Activated naive CD4-positive, alpha-beta T cell treated with anti-CD3 and anti-CD28 coated beads for 36 hours (primary cell): ENCODE measurements at regions not wholly inside any gene's neighbourhood (a gene's known extent, or its start where the extent isn't known, plus 50 kb on each side); places are given as distances from the start of the nearest gene placed in this dataset.
"Not testable (repeated sequence)": the region's sequence is repeated elsewhere in the genome, so short reads cannot be mapped to it uniquely, and the experiment has no call there.

ENCODE experiments used
- CTCF ChIA-PET: fragments of 350-600 bp; sonication (Branson Sonifier 250); formaldehyde crosslinking; loops from one replicate; lab custom pipeline; 2021; ENCODE audit warnings: antibody characterized with exemption; lab: Charles Lee
- DNase-seq: peaks from one replicate; pipeline ENCODE4 v3.0.0-alpha.2; 2020
- H3K27ac Mint-ChIP-seq: one replicate; pipeline ENCODE4 v1.8.0; 2021; ENCODE audit warnings: mild to moderate bottlenecking, mixed read lengths
- H3K27me3 Mint-ChIP-seq: one replicate; pipeline ENCODE4 v1.8.0; 2021; ENCODE audit warnings: low read depth, mixed read lengths
- H3K36me3 Mint-ChIP-seq: one replicate; pipeline ENCODE4 v1.8.0; 2021; ENCODE audit warnings: low read depth, mixed read lengths
- H3K4me1 Mint-ChIP-seq: one replicate; pipeline ENCODE4 v1.8.0; 2021; ENCODE audit warnings: low read depth, mixed read lengths
- H3K4me3 Mint-ChIP-seq: one replicate; pipeline ENCODE4 v1.8.0; 2021; ENCODE audit warnings: mild to moderate bottlenecking, moderate library complexity, mixed read lengths
- H3K9me3 Mint-ChIP-seq: one replicate; pipeline ENCODE4 v1.8.0; 2021; ENCODE audit warnings: mixed read lengths
- intact Hi-C: fragments of 100-400 bp; cut with micrococcal nuclease; formaldehyde crosslinking; loops from one replicate; pipeline ENCODE4 v1.15.1; 2023

DNA sequence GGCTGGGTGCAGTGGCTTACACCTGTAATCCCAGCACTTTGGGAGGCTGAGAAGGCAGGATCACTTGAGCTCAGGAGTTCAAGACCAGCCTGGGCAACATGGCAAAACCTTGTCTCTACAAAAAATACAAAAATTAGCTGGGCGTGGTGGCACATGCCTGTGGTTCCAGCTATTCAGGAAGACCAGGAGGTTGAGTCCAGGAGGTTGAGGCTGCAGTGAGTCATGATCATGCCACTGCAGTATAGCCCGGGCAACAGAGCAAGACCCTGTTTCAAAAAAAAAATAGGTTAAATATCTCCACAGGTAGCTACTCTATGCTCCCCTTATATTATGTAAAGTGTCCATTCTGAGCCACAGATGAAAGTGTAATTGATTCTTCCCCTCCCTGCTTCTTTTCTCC is 89.3 kb upstream of the MYO3A start:
- H3K27ac Mint-ChIP-seq, H3K4me3 Mint-ChIP-seq, H3K27me3 Mint-ChIP-seq, H3K4me1 Mint-ChIP-seq, DNase-seq, H3K9me3 Mint-ChIP-seq, H3K36me3 Mint-ChIP-seq, intact Hi-C loops: not testable (repeated sequence)
- CTCF ChIA-PET = interaction anchor here (0.6 kb wide), 1 partner anchor 14 kb away, joined by 3 read pairs; no protein-coding TSS in a partner anchor

- Mint-ChIP-seq H3K9me3 (peaks cover 2% of the 10 kb centered on the region), H3K27ac (no peak overlapping the region), H3K4me3 (no peak overlapping the region), H3K36me3 (no peaks in the 10 kb centered on the region), H3K27me3 (peaks cover 14% of the 10 kb centered on the region), H3K4me1 (no peaks in the 10 kb centered on the region)
- CTCF ChIA-PET = no interaction called here
- DNase-seq = no peak
- intact Hi-C loops = no loop called here
These were observed 84.8 kb upstream of the MYO3A start for GRCh38 chr10:25849268-25849667.

GRCh38 chr10:25849988-25850387 is 84.0 kb upstream of the MYO3A start:
- H3K4me3 Mint-ChIP-seq = no peak overlapping the region
- no peaks in the 10 kb centered on the region for H3K4me1 Mint-ChIP-seq
- intact Hi-C loops = no loop called here
- DNase-seq = no peak
- H3K27me3 Mint-ChIP-seq = peaks cover 14% of the 10 kb centered on the region
- H3K27ac Mint-ChIP-seq = no peak overlapping the region
- peaks cover 2% of the 10 kb centered on the region for H3K9me3 Mint-ChIP-seq
- H3K36me3 Mint-ChIP-seq = no peaks in the 10 kb centered on the region
- CTCF ChIA-PET = no interaction called here

- no peak for DNase-seq
- H3K9me3 Mint-ChIP-seq = peaks cover 2% of the 10 kb centered on the region
These were observed 82.5 kb upstream of the MYO3A start for GRCh38 chr10:25851548-25851947.

GRCh38 chr10:25852364-25852941 is 81.6 kb upstream of the MYO3A start:
- Mint-ChIP-seq H3K27ac (no peak overlapping the region), H3K4me1 (no peaks in the 10 kb centered on the region), H3K27me3 (peaks cover 18% of the 10 kb centered on the region), H3K9me3 (peaks cover 2% of the 10 kb centered on the region), H3K36me3 (no peaks in the 10 kb centered on the region), H3K4me3 (no peak overlapping the region)
- no peak for DNase-seq
- intact Hi-C loops = no loop called here
- CTCF ChIA-PET = interaction anchor here (2.1 kb wide), 1 partner anchor 23 kb away, joined by 6 read pairs; no protein-coding TSS in a partner anchor

More at GRCh38 chr10:25851548-25851947, 82.5 kb upstream of the MYO3A start:
- Mint-ChIP-seq H3K27ac (no peak overlapping the region), H3K4me1 (no peaks in the 10 kb centered on the region), H3K4me3 (no peak overlapping the region), H3K36me3 (no peaks in the 10 kb centered on the region), H3K27me3 (peaks cover 18% of the 10 kb centered on the region)
- intact Hi-C loops = no loop called here
- CTCF ChIA-PET = interaction anchor here (2.1 kb wide), 1 partner anchor 24 kb away, joined by 6 read pairs; no protein-coding TSS in a partner anchor

GRCh38 chr10:25858076-25858475 is 76.0 kb upstream of the MYO3A start:
- no peaks in the 10 kb centered on the region for H3K9me3 Mint-ChIP-seq
- no peak for DNase-seq
- H3K4me3 Mint-ChIP-seq = no peak overlapping the region
- peaks cover 6% of the 10 kb centered on the region for H3K27me3 Mint-ChIP-seq
- H3K36me3 Mint-ChIP-seq = no peaks in the 10 kb centered on the region
- no peaks in the 10 kb centered on the region for H3K4me1 Mint-ChIP-seq
- CTCF ChIA-PET = no interaction called here
- intact Hi-C loops = no loop called here
- no peak overlapping the region for H3K27ac Mint-ChIP-seq

- Mint-ChIP-seq H3K27ac (no peak overlapping the region), H3K4me3 (no peak overlapping the region), H3K4me1 (no peaks in the 10 kb centered on the region), H3K9me3 (peaks cover 3% of the 10 kb centered on the region), H3K36me3 (no peaks in the 10 kb centered on the region), H3K27me3 (peaks cover 3% of the 10 kb centered on the region)
- no peak for DNase-seq
- intact Hi-C loops = no loop called here
- CTCF ChIA-PET = interaction anchor here (1.3 kb wide), 1 partner anchor 10 kb away, joined by 3 read pairs; no protein-coding TSS in a partner anchor
These were observed 68.8 kb upstream of the MYO3A start for GRCh38 chr10:25865267-25865666.

GRCh38 chr10:25867321-25867720 is 66.7 kb upstream of the MYO3A start:
- H3K4me3 Mint-ChIP-seq = no peak overlapping the region
- H3K27me3 Mint-ChIP-seq = peaks cover 3% of the 10 kb centered on the region
- no peak for DNase-seq
- no peaks in the 10 kb centered on the region for H3K4me1 Mint-ChIP-seq
- no peak overlapping the region for H3K27ac Mint-ChIP-seq
- CTCF ChIA-PET = interaction anchor here (1.4 kb wide), 1 partner anchor 8 kb away, joined by 4 read pairs; no protein-coding TSS in a partner anchor
- H3K36me3 Mint-ChIP-seq = no peaks in the 10 kb centered on the region
- intact Hi-C loops = no loop called here
- H3K9me3 Mint-ChIP-seq = peaks cover 6% of the 10 kb centered on the region

GRCh38 chr10:25869067-25869591 is 64.9 kb upstream of the MYO3A start:
- Mint-ChIP-seq H3K27ac (no peak overlapping the region), H3K4me1 (no peaks in the 10 kb centered on the region), H3K27me3 (peaks cover 5% of the 10 kb centered on the region), H3K9me3 (peaks cover 4% of the 10 kb centered on the region), H3K36me3 (no peaks in the 10 kb centered on the region), H3K4me3 (no peak overlapping the region)
- CTCF ChIA-PET = no interaction called here
- intact Hi-C loops = no loop called here
- DNase-seq = no peak

DNA sequence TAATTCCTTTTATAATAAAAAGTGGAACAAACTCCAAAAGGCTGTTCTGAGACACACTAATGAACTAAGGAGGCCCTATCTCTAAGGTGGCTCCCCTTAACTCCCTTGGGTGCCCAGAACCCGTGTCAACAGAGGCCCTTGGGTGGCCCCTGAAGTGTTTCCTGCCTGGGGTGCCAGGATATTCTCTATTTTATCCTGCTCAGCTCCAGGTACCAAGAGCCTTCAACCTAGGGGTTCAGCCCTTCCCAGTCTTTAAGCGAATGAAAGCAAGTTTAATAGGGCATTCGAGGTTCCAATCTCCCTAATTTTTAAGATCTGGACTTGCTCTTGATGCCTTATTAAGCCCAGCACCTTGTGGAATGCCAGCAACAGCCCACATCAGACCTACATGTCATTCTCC is 64.4 kb upstream of the MYO3A start:
- intact Hi-C loops = no loop called here
- Mint-ChIP-seq H3K4me3 (no peak overlapping the region), H3K4me1 (no peaks in the 10 kb centered on the region), H3K9me3 (peaks cover 3% of the 10 kb centered on the region), H3K36me3 (no peaks in the 10 kb centered on the region), H3K27ac (no peak overlapping the region), H3K27me3 (peaks cover 4% of the 10 kb centered on the region)
- CTCF ChIA-PET = no interaction called here
- no peak for DNase-seq

GRCh38 chr10:25874402-25874801 is 59.6 kb upstream of the MYO3A start:
- H3K27me3 Mint-ChIP-seq = not testable (repeated sequence)

DNA sequence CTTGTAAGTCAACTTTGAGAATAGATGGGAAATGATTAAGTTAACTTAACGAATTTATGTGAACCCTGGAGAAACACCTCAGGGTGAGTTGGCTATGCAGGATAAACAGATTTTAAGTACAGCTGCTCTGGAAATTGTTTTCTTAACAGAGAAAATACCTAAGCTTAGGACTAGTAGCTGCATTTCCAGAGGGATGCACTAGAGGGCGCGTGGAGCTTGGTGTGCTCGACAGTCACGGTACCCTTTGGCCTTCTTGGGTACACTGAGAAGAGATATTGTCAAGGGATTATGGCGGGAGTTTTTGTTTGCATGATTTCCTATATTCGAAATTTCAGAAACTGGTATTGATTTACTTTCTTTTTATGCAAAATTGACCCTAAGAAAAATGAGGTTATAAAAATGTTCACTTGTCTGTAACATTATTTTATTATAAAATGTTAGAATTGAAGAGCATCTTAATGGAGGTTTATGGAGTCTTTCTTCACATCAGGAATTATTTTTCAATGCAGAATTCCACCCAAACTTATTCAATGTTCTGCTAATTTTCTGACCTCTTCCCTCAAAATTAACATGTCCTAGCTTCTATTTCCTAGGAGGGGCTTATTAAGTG is 58.4 kb upstream of the MYO3A start:
- CTCF ChIA-PET = interaction anchor here (0.5 to 2.5 kb wide), 31 partner anchors 9 to 458 kb away, joined by 3 to 24 read pairs (median 3); no protein-coding TSS in a partner anchor
- Mint-ChIP-seq H3K9me3 (peaks cover 3% of the 10 kb centered on the region), H3K27ac (no peak overlapping the region), H3K36me3 (no peaks in the 10 kb centered on the region), H3K4me1 (no peaks in the 10 kb centered on the region), H3K27me3 (peaks cover 4% of the 10 kb centered on the region), H3K4me3 (no peak overlapping the region)
- intact Hi-C loops = loop anchor here (1.0 to 5.0 kb wide), 5 partner anchors 148 to 1007 kb away; partner anchors contain the start of gene GAD2
- DNase-seq = peak; percentile 85

More at GRCh38 chr10:25874402-25874801, 59.6 kb upstream of the MYO3A start:
- H3K4me3 Mint-ChIP-seq, H3K27ac Mint-ChIP-seq, DNase-seq, H3K4me1 Mint-ChIP-seq, H3K9me3 Mint-ChIP-seq, H3K36me3 Mint-ChIP-seq: not testable (repeated sequence)
- intact Hi-C loops = loop anchor here (2.0 kb wide), 2 partner anchors 342 to 1008 kb away; partner anchors contain the start of gene GAD2
- CTCF ChIA-PET = interaction anchor here (0.6 to 2.5 kb wide), 3 partner anchors 9 to 679 kb away, joined by 3 to 24 read pairs (median 6); no protein-coding TSS in a partner anchor
